ENCODE measurements at regions not wholly inside any gene's neighbourhood (a gene's known extent, or its start where the extent isn't known, plus 50 kb on each side); places are given as distances from the start of the nearest gene placed in this dataset.

DNA sequence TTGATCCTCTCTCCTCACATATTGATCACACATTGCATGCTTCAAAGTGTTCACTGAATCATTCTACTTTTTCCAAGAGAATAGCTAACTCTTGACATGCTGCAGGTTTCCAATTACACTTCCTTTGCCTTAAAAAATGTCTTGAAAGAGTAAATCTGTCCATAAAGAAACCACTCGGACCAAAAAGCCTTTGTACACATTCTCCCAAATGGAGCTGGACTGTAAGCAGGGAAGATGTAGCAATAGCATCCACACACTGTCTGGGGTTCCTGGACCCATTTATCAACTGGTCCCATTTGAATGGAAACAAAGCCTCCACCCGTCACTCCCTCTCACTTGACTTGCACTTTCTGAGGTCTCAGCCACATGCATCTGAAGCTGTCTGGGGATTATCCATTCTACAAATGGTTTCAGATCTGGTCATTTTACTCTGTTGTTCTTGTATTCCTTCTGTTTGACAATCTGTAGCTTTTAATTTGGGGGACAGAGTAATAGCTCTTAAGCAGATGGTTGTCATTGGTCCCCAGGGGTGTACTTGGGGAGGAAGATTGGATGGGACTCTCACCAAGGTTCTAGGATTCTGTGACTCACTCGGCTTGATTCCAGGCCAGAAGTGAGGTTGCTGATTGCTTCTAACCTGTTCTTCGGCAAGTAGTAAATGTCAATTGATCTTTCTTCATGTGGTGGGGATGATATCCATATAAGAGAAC is 203.5 kb downstream of the HIBADH start:
- TF ChIP-seq CTCF (IDR thresholded peaks at IDR 0.05) (no peak), POLR2A (IDR thresholded peaks at IDR 0.05) (no peak)
